Fibroblast of mammary gland (primary cell): ENCODE measurements at regions not wholly inside any gene's neighbourhood (a gene's known extent, or its start where the extent isn't known, plus 50 kb on each side); places are given as distances from the start of the nearest gene placed in this dataset.
A peak's percentile ranks its signal among the peaks of the same experiment; 100 is the strongest.

Source experiments
- DNase-seq: peaks from one replicate; pipeline ENCODE4 v3.0.0-alpha.2; 2010; ENCODE audit warnings: low read depth
- H3K4me3 ChIP-seq: 2 replicates; pipeline ENCODE4 v1.5.1; 2011; ENCODE audit warnings: low read depth, mild to moderate bottlenecking, low read length, moderate library complexity; ENCODE audit not compliant: control insufficient read depth
- TF ChIP-seq, protein P1 (sequence below): conservative IDR thresholded peaks from 2 replicates; pipeline ENCODE4 v1.5.1; 2011; ENCODE audit warnings: low read depth, low read length, inconsistent platforms; ENCODE audit not compliant: control insufficient read depth, insufficient read depth

DNA sequence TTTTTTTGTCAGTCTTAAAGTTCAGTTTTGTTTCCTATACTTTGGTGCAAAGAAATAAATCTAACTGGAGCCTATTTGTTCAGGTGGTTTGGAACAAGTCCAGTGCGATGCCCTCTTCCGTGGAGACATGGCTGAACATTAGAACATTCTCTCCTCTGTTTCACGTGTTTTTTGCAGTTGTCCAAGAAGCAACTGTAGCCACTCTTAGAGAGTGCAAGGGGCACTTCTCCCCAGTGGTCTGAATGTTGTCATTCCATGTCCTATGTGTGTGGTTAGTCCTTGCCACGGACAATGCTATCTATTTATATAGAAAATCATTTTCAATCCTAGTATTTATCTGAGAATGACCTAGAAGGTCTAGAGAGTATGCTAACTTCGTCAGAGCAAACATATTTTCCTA lies 1232.5 kb upstream of the SEL1L start:
- TF ChIP-seq, protein P1, sequence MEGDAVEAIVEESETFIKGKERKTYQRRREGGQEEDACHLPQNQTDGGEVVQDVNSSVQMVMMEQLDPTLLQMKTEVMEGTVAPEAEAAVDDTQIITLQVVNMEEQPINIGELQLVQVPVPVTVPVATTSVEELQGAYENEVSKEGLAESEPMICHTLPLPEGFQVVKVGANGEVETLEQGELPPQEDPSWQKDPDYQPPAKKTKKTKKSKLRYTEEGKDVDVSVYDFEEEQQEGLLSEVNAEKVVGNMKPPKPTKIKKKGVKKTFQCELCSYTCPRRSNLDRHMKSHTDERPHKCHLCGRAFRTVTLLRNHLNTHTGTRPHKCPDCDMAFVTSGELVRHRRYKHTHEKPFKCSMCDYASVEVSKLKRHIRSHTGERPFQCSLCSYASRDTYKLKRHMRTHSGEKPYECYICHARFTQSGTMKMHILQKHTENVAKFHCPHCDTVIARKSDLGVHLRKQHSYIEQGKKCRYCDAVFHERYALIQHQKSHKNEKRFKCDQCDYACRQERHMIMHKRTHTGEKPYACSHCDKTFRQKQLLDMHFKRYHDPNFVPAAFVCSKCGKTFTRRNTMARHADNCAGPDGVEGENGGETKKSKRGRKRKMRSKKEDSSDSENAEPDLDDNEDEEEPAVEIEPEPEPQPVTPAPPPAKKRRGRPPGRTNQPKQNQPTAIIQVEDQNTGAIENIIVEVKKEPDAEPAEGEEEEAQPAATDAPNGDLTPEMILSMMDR = no peak
- no peak for DNase-seq
- no peak overlapping the region for H3K4me3 ChIP-seq

DNA sequence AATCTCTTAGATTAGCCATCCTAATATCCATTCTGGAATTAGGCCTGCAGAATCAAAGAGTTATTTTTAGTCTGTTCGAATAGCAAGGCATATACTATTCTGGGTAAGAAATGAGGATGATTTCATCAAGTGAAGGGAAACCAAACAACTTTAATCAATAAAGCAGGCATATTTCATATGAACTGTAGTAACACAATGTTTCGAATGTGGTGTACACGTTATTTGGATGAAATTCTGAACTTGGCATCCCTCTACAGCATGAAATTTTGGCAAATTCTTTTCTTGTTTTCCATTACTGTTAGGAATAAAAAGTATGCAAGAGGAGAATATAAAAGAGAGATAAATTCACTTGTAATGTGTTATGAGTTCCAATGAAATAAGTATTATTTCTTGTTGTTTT lies 1233.3 kb upstream of the SEL1L start:
- TF ChIP-seq, protein P1 = no peak
- no peak for DNase-seq
- H3K4me3 ChIP-seq = no peak overlapping the region

DNA sequence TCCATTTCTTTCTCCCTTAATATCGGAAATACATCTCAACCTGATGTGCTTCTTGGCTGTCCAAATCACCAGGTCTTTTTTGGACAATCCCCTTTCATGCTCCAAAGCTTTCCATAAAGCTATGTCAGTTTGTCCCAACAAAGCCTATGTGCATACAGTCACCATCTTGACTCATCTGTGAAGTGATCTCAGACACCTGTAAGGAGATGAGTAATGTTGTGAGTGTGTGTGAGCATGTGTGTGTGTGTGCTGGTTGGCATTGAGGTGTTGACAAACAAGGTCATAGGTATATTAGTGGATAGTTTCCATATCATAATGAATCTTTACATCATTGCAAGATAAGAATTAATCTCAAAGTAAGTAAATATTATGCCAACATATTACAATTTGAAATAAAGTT lies 1243.3 kb upstream of the SEL1L start:
- TF ChIP-seq, protein P1 = no peak
- no peak for DNase-seq
- no peak overlapping the region for H3K4me3 ChIP-seq

DNA sequence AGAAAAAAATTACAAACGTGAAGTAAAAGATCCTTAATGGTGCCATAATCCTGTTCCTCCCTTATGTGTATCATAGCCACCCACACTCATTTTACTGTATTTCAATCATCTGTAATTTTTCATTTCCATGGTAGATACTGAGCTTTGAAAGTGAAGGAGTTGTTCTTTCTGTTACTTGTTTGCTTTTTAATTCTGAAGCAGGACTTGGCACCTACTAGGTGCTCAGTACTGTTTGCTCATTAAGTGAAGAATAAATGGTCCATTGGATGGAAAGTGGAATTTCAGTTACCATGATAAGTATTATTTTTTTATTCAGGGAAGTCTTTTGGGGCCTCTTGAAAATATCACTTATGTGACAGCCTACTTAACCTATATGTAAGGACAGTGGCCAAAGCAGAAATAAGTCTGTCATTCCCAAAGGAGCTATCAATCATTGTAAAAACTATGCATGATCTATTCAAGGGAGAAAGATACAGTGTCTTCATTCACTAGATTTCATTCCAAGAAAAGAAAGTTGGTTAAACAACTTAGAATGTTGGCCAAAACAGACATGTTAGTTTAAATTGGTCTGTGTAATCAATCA lies 1244.4 kb upstream of the SEL1L start:
- DNase-seq = no peak
- TF ChIP-seq, protein P1 = no peak
- no peak overlapping the region for H3K4me3 ChIP-seq

DNA sequence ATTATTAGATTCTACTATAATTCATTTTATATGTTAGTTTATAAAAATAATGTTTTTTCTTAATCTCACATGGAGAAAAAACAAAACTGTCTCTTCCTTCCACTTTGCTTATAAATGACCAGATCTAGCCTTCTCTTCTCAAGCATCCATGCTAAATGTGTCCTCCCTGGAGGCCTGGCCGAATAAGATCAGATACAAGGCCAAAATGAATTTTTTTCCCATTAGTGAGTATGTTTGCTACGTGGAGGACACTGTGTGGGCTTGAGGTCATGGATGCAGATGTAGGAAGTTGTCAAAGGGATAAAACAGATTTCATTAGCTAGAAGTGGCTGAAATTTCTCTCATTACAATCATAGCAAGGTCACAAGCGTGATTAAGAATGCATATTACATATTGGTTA lies 1244.9 kb upstream of the SEL1L start:
- TF ChIP-seq, protein P1 = no peak
- DNase-seq = peak; percentile 1
- no peak overlapping the region for H3K4me3 ChIP-seq

DNA sequence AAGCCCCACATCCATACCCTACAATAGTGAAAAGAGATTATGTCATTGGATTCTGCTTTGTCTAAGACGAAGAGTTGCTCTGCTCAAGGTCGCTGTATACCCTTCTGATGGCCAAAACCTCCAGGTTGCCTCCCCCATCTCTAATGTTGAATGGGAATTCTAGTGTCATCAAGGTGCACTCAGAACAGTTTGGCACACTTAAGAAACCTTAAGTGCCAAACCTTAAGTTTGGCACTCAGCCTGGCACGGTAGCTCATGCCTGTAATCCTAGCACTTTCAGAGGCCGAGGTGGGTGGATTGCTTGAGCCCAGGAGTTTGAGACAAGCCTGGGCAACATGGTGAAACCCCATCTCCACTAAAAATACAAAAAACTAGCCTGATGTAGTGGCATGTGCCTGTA lies 1245.6 kb upstream of the SEL1L start:
- no peak overlapping the region for H3K4me3 ChIP-seq
- TF ChIP-seq, protein P1 = no peak
- DNase-seq = no peak
